NB4 (cell line): ENCODE measurements at regions not wholly inside any gene's neighbourhood (a gene's known extent, or its start where the extent isn't known, plus 50 kb on each side); places are given as distances from the start of the nearest gene placed in this dataset.

Source experiments
- CTCF ChIP-seq: IDR thresholded peaks from one replicate; pipeline ENCODE4 v1.5.1; 2012; ENCODE audit warnings: low read depth, low read length
- MAX ChIP-seq: IDR thresholded peaks from 2 replicates; pipeline ENCODE4 v1.6.1; 2011; ENCODE audit warnings: low read depth, low read length
- MYC ChIP-seq: IDR thresholded peaks from 2 replicates; pipeline ENCODE4 v1.6.1; 2011; ENCODE audit warnings: low read depth, low read length
- POLR2A ChIP-seq: IDR thresholded peaks from 2 replicates; pipeline ENCODE4 v1.6.1; 2011; ENCODE audit warnings: mild to moderate bottlenecking; ENCODE audit not compliant: insufficient read length; ENCODE audit errors: extremely low read depth

- TF ChIP-seq CTCF (no peak), POLR2A (no peak), MAX (no peak), MYC (no peak)
Observed at GRCh38 chr7:110308791-110309190, 782.1 kb upstream of the LRRN3 start.
